Occipital lobe (tissue), 1 donor: ENCODE measurements at regions not wholly inside any gene's neighbourhood (a gene's known extent, or its start where the extent isn't known, plus 50 kb on each side); places are given as distances from the start of the nearest gene placed in this dataset.

Experiments
- DNase-seq: peaks from one replicate; lab custom pipeline; 2025; lab: John Stamatoyannopoulos, UW

- no peak for DNase-seq
Measured at GRCh38 chr2:120898496-120898895, 162.8 kb downstream of the GLI2 start.

DNA sequence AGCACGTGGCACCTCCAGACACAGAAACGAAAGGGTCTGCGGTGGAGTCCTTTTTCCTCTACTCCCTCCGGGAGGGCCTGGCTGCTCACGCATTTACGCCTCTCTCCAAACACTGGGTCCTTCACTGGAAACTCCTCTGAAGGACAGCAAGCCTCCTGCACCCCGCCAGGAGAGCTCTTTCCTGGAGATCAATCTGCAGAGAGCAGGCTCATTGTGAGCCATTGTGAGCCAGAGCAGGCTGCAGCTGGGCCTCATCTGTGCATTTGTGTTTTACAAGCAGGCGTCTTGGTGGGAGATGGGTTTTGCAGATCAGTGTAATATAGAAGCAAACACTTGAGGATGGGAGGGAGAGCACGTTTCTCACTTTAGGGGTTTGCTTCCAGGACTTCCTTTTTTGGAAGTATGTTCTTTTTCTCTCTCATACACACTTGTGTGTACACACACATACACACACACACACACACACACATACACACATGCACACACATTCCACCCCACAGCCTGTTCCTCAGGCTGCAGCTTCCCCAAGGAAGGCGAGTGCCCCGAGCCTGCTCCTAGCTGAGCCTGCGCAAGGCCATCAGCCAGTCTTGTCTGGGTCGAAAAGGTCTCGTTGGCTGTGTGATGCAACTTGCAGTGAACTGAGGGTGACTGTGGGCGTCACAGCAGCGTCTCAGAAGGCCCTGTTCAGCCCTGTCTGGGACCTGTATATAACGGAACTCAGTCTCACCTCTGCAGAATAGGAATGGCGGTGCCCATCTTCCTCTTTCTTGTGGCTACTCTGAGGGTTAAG lies 163.5 kb downstream of the GLI2 start:
- no peak for DNase-seq

DNA sequence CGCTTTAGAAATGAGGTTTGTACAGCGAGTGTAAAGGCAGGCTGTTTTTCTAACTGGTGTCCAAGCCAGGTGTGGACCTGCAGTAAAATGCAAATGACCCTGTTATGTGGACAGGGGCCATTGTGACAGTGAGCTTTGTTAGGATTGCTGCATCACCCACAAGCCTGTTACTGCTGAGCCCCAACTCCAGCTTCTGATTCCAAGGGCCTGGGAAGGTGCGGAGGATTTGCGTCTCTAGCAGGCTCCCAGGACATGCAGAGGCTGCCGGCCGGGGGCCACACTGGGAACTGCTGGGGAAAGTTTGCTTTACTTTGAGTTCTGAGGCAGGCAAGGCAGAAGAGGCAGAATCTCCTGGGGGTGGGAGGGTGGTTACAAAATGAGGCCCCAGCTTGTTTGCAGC lies 164.1 kb downstream of the GLI2 start:
- no peak for DNase-seq

DNA sequence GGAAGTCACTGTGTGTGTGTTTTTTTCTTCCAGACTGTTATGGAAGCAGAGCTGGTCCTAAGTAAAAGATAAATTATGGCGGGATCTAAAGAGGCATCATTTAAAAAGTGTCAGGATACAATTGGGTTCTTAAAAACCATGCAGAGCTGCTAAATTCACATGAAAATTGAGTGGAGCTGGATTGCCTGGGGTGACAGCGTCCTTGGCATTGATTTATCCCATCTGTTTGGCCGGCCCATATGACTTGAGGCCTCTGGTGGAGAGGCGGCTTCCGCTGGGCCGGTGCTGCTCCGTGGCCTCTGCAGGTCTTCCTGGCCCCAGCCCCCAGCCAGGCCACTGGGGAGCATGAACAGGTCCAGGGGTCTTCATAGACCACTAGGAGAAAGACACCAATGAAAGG lies 165.5 kb downstream of the GLI2 start:
- DNase-seq: no peak

DNA sequence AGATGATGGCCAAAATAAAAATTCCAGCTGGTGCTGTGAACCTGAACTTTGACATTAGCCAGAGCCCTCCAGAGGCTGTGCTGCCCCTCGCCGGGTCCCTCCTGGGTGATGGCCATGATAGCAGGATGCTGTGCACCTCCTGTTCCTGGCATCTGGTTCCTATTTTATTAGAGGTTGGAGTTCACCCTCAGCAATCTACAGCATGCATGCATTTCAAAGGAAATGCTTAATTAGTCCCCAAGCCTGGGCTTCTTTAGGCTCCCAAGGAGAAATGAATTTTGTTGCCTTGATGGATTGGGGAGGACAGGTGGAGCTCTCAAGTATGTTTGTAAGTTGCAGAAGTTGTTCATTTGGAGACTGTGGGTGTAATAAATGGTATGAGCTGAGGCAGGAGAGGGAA lies 166.9 kb downstream of the GLI2 start:
- no peak for DNase-seq

DNA sequence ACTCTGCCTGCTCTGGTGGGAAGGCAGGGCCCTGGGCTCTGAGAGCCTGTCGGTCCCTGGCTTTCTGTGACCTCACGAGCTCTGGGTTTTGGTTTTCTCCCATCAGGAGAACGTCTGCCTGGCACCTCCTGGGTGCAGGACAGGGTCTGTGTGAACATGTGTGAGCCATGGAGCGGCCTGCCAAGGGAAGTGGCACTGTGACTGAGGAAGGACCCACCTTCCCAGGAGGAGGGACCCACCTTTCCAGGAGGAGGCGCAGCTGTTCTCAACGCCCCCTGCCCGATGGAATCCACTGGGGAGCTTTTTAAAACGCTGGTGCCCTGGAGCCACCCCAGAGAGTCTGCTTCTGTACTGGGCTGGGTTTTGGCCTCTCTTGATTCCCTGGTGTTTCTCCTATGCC lies 168.7 kb downstream of the GLI2 start:
- DNase-seq: no peak

DNA sequence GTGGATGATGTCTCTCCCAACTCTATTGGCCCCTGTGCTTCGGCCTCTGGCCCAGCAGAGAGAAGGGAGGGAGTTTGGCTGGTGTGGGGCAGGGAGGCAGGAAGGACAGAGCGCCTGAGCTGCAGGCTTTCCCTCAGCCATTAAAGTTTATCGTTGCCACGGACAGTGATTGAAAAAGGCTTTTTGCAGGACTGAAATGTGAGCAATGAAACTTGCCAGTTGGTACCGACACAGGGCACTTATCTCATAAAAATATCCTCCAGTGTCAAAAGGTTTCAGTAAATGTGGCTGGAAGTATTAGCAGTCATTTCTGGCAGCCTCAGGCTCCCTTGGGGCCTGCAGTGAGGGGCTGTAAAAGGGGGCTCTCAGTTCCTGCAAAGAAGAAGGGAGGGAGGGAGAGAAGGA lies 169.2 kb downstream of the GLI2 start:
- DNase-seq: no peak

DNA sequence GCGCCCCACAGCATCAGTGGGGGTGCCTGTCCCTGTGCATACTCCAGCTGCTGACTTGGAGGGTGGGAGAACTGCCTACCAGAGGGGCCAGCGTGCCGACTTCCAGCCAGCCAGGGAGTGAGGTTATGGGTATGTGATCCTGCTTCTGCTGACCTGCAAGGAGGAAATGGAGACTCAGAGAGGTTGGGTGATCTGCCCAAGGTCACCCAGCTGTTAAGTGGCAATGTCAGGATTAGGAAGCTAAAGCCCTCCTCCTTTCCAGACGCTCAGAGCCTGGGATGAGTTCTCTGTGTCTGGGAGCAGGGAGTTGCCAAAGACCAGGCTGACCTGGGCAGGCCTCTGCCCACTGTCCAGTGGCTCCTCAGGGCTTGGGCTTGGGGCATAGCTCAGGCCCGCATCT lies 169.6 kb downstream of the GLI2 start:
- no peak for DNase-seq

DNA sequence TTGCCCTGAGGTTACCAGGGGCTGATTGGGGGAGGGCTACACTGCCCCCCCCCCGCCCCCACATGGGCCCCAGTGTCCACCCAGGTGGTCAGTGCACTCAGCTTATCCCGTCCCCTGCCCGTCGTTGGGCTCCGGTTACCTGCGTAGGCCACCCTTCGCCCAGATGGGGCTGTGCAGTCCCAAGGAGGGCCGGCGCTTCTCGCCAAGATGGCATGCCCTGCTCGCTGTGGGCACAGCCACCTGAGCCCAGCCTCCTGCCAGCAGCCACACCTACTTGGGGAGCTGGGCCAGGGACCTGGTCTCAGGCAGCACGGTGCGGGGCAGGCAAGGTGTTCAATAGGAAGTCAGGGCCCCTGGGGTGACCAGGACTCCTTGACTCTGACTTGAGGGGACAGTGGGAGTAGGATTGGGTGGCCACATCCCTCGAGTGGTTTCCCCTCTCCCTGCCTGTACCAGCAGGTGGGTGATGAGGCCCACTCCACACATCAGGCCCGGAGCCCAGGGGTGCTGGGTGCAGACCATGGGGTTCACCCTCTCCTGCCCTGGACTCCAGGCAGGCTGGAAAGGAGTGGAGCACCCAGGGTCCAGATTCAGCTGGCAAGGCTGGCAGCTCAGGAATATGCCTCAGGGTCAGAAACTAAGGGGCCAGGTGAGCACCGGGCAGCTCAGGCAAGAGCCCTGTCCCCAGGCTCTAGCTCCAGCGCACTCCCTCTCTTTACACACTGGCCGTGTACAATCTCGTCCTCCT lies 170.3 kb downstream of the GLI2 start:
- DNase-seq: no peak

DNA sequence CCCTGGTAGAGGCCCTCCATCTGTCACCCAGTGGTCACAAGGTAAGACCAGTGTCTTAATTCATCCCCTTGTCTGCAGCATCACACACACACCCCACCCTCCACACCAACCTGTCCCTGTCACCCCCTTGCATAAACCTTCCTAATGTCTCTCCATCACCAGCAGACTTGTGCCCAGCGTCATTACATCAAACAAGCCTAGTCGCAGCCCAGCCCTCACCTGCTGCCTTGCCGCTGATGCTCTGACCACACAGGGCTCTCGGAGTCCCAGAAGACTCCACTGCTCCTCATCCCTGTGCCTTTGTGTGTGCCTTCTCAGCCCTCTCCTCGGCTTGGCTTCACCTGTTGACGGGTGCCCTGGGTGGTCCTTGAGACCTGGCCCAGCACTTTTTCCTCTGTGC lies 171.2 kb downstream of the GLI2 start:
- DNase-seq: no peak

GRCh38 chr2:120907822-120908221 lies 172.2 kb downstream of the GLI2 start:
- no peak for DNase-seq

DNA sequence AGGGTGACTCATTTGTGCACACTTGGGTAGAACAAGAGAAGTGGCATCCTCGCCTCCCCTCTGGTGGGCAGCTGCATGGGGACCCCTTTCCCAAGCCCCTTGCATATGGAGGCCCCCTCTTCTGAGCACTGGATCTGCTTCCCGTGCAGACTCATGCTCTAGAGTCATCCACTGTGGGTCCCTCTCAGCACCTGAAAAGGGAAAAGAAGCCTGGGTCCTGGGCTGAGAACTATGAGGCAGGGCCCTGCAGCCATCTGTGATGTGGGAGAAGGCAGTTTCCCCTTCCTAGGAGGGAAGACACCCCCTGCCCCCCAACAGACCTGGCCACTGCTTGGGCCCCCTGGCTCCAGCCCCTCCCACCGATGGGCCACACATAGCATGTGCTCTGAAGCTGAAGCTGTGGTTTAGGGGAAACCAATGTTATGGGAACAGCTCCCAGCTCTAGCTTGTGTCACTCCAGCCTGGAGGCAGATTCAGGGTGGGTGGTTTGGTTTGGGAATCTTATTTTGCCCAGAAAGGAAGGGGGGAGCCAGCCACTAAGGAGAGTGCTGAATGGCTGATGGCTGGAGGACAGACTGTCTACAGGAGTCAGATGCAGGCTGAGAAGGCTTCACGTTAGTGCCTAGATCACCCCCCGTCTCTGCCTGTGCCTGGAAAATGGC lies 172.8 kb downstream of the GLI2 start:
- no peak for DNase-seq

DNA sequence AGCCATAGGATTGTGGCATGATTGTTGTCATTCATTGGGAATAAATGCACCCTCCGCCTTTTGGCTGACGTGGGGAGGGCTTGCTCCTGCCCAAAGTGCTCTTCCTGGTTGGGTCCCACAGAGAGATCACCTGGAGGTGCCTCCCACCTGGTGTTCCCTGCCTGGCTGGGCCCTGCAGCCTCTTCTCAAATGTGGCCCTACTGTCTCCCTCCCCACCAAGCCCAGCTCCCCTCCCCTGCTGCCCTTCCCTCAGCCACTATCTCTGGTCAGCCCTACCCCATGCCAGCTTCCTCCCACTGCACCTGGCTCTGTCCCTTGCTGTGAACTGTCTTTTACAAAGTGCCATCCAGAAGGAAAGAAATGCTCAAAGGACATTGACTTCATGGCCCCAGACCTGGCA lies 173.4 kb downstream of the GLI2 start:
- DNase-seq: no peak

GRCh38 chr2:120910164-120910563 lies 174.5 kb downstream of the GLI2 start:
- no peak for DNase-seq

- no peak for DNase-seq
Measured at GRCh38 chr2:120910956-120911951, 175.6 kb downstream of the GLI2 start.

GRCh38 chr2:120912101-120912985 lies 176.7 kb downstream of the GLI2 start:
- no peak for DNase-seq

DNA sequence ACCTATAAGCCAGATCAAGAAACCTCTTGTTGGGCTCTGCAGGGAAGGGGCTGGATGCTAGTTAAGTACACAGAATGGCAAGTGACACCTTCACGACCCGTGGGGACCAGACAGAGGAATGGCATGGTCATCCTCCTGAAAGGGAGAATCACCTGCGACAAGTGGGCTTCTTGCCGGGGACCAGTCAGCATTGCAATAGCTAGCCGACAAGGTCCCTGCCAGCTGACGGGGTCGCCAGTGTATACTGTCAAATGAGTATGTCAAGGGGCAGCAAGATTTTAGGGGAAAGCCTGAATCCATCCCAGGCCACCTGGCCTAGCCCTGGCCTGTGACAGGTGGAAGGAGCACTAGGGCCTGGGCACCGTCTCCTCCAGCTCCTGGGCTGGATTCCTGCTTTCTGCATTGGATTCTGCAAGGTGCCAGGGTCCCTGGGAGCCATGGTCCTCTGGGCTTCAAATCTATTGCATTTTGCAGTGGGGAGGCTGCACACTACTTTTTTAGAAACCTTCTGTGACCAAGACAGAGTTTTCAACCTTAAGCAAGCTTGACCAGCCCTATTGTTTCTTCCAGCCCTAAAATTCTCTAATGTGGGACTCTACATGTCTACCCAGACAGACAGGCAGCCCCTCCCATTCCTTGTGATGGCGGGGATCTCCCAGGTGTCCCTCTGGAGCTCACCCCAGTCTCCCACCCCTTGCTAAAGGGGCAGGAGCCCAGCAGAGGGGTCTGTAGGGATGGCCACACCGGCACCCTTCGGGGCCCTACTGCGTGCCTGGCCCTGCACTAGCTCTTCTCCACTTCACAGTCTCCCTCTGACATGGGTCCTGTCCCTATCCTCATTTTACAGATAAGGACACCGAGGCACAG lies 178.5 kb downstream of the GLI2 start:
- no peak for DNase-seq

- DNase-seq: no peak
Measured at GRCh38 chr2:120914839-120915521, 179.3 kb downstream of the GLI2 start.

GRCh38 chr2:120915670-120916069 lies 180.0 kb downstream of the GLI2 start:
- DNase-seq: no peak
